AG09309 (cell line): ENCODE measurements at regions not wholly inside any gene's neighbourhood (a gene's known extent, or its start where the extent isn't known, plus 50 kb on each side); places are given as distances from the start of the nearest gene placed in this dataset.

Experiments
- DNase-seq: peaks from one replicate; pipeline ENCODE4 v3.0.0-alpha.2; 2010; ENCODE audit warnings: low read depth
- H3K4me3 ChIP-seq: 2 replicates; pipeline ENCODE4 v1.5.1; 2011; ENCODE audit warnings: mild to moderate bottlenecking, low read depth, low read length, moderate library complexity; ENCODE audit not compliant: control insufficient read depth
- CTCF ChIP-seq: IDR thresholded peaks from 2 replicates; pipeline ENCODE4 v1.5.1; 2011; ENCODE audit warnings: mild to moderate bottlenecking, low read depth, low read length, inconsistent platforms; ENCODE audit not compliant: insufficient read depth, control insufficient read depth; ENCODE audit errors: missing control alignments

- no peak for TF ChIP-seq CTCF
- no peak overlapping the region for H3K4me3 ChIP-seq
- no peak for DNase-seq
Measured at GRCh38 chr14:53865711-53866110, 90.9 kb downstream of the BMP4 start.

GRCh38 chr14:53861781-53862180 lies 94.8 kb downstream of the BMP4 start:
- DNase-seq, result no peak
- no peak for TF ChIP-seq CTCF
- H3K4me3 ChIP-seq, result no peak overlapping the region

GRCh38 chr14:53858345-53858684 lies 98.3 kb downstream of the BMP4 start:
- DNase-seq, result no peak
- TF ChIP-seq CTCF, result no peak
- H3K4me3 ChIP-seq, result no peak overlapping the region

- no peak overlapping the region for H3K4me3 ChIP-seq
- no peak for DNase-seq
- no peak for TF ChIP-seq CTCF
Measured at GRCh38 chr14:53857625-53858344, 98.8 kb downstream of the BMP4 start.

GRCh38 chr14:53855574-53855973 lies 101.1 kb downstream of the BMP4 start:
- TF ChIP-seq CTCF, result no peak
- no peak overlapping the region for H3K4me3 ChIP-seq
- DNase-seq, result no peak

- H3K4me3 ChIP-seq, result no peak overlapping the region
- DNase-seq, result no peak
Measured at GRCh38 chr14:53855127-53855526, 101.5 kb downstream of the BMP4 start.

More at GRCh38 chr14:53855127-53855526, 101.5 kb downstream of the BMP4 start:
- TF ChIP-seq CTCF, result no peak
